ENCODE measurements at regions not wholly inside any gene's neighbourhood (a gene's known extent, or its start where the extent isn't known, plus 50 kb on each side); places are given as distances from the start of the nearest gene placed in this dataset.

GRCh38 chr6:121901432-121901831, 466.0 kb downstream of the GJA1 start:
- TF ChIP-seq CTCF (conservative IDR thresholded peaks at IDR 0.05 in 1 of 2, IDR thresholded peaks at IDR 0.05 in 1 of 2; ENCODE audit: extremely low read depth in 1 of 2, insufficient read depth in 1 of 2, low read depth in 1 of 2, low read length in 2 of 2) (no peak), EZH2 (IDR thresholded peaks at IDR 0.05; ENCODE audit: borderline replicate concordance, low read length) (no peak)
